ENCODE measurements at regions not wholly inside any gene's neighbourhood (a gene's known extent, or its start where the extent isn't known, plus 50 kb on each side); places are given as distances from the start of the nearest gene placed in this dataset.

- DNase-seq = no peak
Observed at GRCh38 chr4:81884986-81885385, 413.3 kb upstream of the RASGEF1B start.

DNA sequence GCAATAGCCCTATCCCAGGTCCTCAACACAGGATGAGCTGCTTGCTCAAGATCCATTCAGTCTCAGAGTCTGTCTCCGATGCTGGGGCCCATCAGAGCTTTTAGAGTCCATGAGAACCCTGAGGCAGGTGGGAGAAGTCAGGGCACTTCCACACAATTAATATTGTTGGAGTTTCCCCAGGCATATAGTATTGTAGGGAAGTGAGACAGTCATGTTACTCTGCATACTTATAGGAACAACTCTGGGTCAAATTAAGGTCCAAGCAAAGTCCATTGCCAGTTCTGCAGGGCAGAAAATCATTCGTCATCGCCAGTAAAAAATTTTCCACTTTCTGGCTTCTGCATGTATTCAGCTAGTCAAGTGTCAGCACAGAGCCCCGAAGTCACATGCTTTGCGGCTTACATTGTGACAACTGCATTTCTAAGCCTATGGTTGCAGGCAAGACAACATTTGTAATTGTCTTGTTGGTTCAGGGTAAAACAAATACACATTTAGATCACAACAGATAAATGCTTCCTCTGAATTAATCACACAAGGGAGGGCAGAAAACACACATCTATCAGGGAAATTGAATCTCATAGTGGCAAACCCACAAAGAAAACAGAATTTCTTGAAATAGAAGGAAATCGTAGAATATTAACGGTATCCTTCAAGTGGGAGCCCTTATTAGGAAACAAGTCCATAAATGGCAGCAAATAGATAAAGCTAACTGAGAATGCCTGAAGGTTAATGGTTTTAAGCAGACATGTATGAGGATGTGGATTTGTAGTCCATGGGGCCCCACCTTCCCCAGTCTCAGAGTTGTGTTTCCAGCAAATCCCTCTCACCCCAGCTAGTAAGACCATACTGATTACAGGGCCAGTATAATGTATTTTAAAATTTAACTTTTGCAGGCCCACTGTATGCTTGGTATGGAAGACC, 412.1 kb upstream of the RASGEF1B start:
- DNase-seq = no peak

GRCh38 chr4:81883004-81883403, 411.3 kb upstream of the RASGEF1B start:
- no peak for DNase-seq

DNA sequence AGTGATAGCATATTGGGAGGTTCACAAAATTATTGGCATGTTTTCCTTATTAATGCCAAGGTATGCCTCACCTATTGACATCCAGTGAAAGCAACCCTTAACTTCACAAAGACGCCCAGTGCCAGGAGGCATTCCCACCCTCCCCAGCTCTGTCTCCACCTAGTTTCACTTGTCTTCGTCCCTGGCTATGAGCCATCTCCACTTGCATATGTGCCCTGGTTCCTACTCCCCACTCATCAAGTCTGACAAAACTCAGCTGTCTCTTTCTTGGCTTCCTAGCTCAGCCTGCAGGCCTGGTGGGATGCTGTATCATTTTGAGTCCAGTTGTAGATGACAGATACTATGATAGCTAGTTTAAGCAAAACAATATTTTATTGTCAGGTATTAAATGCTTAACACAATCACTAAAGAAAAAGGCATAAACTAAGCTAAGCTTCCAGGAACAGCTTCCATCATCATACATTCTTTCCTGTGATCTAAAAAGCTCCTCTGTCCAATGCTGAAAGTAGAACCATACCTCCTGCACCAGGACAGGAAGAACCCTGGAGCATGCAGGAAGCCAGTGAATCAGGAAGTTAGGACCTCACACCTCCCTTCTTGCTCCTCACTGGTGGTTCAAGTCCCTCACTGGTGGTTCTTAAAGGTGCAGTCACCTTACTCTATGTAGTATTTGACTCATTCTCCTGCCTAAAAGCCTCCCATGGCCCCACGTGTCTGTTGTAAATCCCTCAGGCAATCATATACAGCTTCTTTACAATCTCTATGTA, 410.3 kb upstream of the RASGEF1B start:
- no peak for DNase-seq

- DNase-seq = no peak
Observed at GRCh38 chr4:81876106-81876505, 404.4 kb upstream of the RASGEF1B start.

- DNase-seq = peak in 2 of 56 donors; percentile 2 to 3
Observed at GRCh38 chr4:81874661-81875515, 403.2 kb upstream of the RASGEF1B start.

DNA sequence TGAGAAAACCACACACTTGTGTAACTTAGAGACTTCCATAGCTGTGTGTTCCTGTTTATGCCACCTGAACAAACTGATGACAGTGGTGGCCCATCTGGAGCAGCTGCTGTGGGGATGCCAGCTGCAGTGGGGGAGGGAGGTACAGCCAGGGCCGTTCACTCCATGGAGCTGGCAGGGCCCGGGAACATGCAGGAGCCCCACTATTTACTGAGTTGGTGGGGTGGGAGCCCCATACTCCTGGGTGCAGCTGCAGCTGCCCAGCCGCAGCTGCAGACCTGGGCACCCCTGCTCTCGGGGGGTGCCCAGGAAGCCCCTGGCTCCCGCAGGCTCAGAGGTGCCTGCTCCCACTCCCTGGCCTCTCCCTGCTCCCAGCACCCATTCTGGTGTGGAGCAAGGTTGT, 398.6 kb upstream of the RASGEF1B start:
- DNase-seq = no peak

- no peak for DNase-seq
Observed at GRCh38 chr4:81860111-81860510, 388.4 kb upstream of the RASGEF1B start.

DNA sequence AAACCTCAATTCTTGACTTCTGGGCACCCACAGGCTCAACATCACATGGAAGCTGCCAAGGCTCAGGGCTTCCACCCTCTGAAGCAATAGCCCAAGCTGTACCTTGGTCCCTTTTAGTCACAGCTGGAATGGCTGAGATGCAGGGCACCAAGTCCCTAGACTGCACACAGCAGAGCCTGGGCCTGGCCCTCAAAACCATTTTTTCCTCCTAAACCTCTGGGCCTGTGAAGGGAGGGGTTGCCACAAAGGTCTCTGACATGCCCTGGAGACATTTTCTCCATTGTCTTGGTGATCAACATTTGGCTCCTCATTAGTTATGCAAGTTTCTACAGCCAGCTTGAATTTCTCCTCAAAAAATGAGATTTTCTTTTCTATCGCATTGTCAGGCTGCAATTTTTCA, 382.7 kb upstream of the RASGEF1B start:
- no peak for DNase-seq

- DNase-seq = no peak
Observed at GRCh38 chr4:81852031-81852715, 380.5 kb upstream of the RASGEF1B start.

GRCh38 chr4:81850701-81851100, 379.0 kb upstream of the RASGEF1B start:
- DNase-seq = no peak

- no peak for DNase-seq
Observed at GRCh38 chr4:81845761-81846160, 374.1 kb upstream of the RASGEF1B start.

- no peak for DNase-seq
Observed at GRCh38 chr4:81845273-81845672, 373.6 kb upstream of the RASGEF1B start.

DNA sequence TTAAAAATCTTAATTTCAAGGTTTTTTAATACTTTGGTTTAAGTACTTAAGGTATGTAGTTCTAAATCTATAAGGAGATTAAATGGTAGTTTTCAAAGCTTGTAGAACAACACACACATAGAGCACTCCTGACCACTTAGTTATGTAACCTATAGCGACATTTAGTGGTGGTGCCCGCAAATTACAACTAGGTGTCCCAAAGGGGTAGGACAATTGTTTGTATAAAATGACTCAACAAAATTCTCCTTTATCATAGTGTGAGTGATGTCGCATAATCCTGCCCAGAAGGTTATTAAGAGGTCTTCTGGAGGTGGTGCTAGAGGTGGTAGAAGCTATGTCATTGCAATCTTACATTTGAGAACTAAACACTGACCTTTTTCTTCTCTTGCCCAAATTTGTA, 373.0 kb upstream of the RASGEF1B start:
- peak in 40 of 56 donors; percentile 1 to 84 (median 40) for DNase-seq

DNA sequence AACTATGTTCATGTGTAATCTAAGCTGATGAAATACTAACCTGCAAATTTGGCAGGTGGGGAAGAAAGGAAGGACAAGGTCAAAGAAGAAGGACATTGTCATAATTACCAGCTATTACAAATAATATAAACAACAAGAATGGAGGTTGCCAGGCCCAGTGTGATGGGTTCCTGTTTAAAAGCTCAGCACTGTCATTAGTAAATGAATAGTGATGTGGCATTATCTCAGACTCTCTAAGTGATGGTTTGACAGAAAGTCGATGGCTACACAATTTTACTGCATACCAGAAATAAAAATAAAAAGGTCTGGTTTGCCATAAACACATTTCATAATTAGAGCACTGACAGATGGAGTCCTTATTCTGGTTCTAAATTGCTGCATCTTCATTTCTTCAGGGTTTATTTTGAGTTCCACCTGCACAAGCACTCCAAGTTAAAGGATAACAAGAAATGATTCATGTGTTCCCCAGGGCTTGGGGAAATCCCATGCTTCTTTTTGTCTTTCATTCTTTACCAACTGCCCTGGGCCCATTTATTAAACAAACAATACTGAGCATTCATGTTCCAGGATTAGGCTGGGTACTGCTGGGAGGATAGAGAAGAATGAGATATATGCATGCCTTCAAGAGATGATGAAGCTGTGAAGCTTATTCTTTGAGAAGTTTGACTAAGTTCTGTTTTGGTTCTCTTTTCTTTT, 367.8 kb upstream of the RASGEF1B start:
- no peak for DNase-seq

DNA sequence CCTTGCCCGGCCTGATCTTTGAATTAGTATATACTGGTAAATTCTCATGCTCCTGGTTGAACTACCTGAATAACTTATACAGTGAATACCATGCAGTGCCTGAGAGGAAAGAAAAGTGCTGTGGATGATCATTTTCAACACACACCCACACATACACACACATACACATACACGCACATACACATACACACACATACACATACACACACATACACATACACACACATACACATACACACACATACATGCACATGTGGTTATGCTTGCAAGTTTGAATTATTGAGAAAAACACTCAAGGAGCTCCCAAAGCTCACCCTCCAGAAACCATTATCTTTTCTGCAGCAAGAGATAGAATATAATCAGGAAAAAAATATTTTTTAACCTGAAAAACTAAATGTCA, 366.9 kb upstream of the RASGEF1B start:
- DNase-seq = no peak

- no peak for DNase-seq
Observed at GRCh38 chr4:81836716-81837115, 365.0 kb upstream of the RASGEF1B start.

- peak in 5 of 56 donors; percentile 3 to 48 (median 23) for DNase-seq
Observed at GRCh38 chr4:81833576-81833975, 361.9 kb upstream of the RASGEF1B start.

DNA sequence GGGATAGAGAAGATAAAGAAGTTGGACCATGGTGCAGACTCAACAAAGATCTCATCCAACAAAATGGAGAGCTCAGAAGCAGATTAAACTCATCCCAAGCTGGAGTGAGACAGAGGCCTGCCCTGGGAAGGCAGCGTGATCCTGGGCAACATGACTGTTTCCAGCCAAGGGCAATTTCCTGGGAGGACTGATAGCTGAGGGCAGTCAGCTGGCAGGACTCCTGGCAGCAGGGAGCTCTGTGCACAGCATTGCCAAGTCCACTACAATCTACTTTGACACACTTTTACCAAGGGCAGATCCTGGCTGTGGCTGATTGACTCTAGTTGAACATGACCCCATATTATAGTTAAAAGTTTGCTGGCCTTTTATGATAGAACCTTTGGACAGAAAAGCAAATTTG, 357.3 kb upstream of the RASGEF1B start:
- DNase-seq = no peak

GRCh38 chr4:81827577-81828202, 356.0 kb upstream of the RASGEF1B start:
- no peak for DNase-seq
